K562 (cell line): ENCODE measurements at regions not wholly inside any gene's neighbourhood (a gene's known extent, or its start where the extent isn't known, plus 50 kb on each side); places are given as distances from the start of the nearest gene placed in this dataset.

Experiments
- ATAC-seq: fragments of 200-7000 bp; cut with Tn5 transposase; 3 replicates; pipeline ENCODE4 v1.9.1; 2020; ENCODE audit warnings: moderate library complexity
- BruUV-seq: library from RNA; stranded (reverse); fragments of 400-500 nt; replicated peaks from 2 replicates; lab custom pipeline; 2021; lab: Mats Ljungman, UMichigan
- CTCF ChIA-PET: fragments of 300-600 bp; formaldehyde crosslinking; extraction: SDS; loops from one replicate; lab custom pipeline; 2021; ENCODE audit warnings: low intra/inter-chr PET ratio; lab: Yijun Ruan, JAX
- POLR2A ChIA-PET: fragments of 300-600, 350-650 bp; sonication (Branson Sonifier 250); formaldehyde crosslinking; extraction: SDS; loops from one replicate; lab custom pipeline; 2021; ENCODE audit warnings: antibody characterized with exemption, inconsistent platforms; lab: Yijun Ruan, JAX
- DNase-seq, 4 experiments: peaks; one replicate each; pipeline versions ENCODE4 v3.0.0 to v3.0.0-alpha.2; 2011 to 2018; ENCODE audit warnings: low spot score in 3 of 4, mixed read lengths in 3 of 4; ENCODE audit errors: extremely low read depth in 1 of 4
- FAIRE-seq: peaks from 2 replicates; lab custom pipeline; 2011; peaks lifted over from hg19 to GRCh38; lab: Jason Lieb, UNC
- H2AFZ ChIP-seq: 2 replicates; pipeline ENCODE4 v1.6.0; 2011; ENCODE audit warnings: low read depth, low read length, control low read depth, inconsistent platforms
- H3K27ac ChIP-seq: fragments of 200-600 bp; 3 replicates; pipeline ENCODE4 v1.8.0; 2011; ENCODE audit warnings: low read depth, mild to moderate bottlenecking, control low read depth, inconsistent platforms, low read length, moderate library complexity, mixed read lengths; ENCODE audit errors: extremely low read depth
- H3K27me3 ChIP-seq, 2 experiments: fragments of 300-600 bp in 1 of 2; 2 replicates in 1 of 2; 3 replicates in 1 of 2; pipeline versions ENCODE4 v1.6.0 to v1.8.0; 2011; ENCODE audit warnings: inconsistent platforms in 2 of 2, low read length in 2 of 2, mild to moderate bottlenecking in 1 of 2, mixed read lengths in 1 of 2, moderate library complexity in 1 of 2; ENCODE audit not compliant: control insufficient read depth in 2 of 2, insufficient read depth in 2 of 2
- H3K36me3 ChIP-seq: fragments of 300-600 bp; 3 replicates; pipeline ENCODE4 v1.8.0; 2011; ENCODE audit warnings: mild to moderate bottlenecking, low read length, inconsistent platforms; ENCODE audit not compliant: control insufficient read depth, insufficient read depth
- H3K4me1 ChIP-seq, 2 experiments: fragments of 200-600 bp in 1 of 2; replicated peaks in 1 of 2; 2 replicates in 1 of 2; 3 replicates in 1 of 2; pipeline versions ENCODE4 v1.5.1 to v1.8.0; 2011; ENCODE audit warnings: inconsistent platforms in 2 of 2, low read length in 2 of 2, mild to moderate bottlenecking in 1 of 2, mixed read lengths in 1 of 2, moderate library complexity in 1 of 2; ENCODE audit not compliant: control insufficient read depth in 2 of 2, insufficient read depth in 2 of 2
- H3K4me2 ChIP-seq: 2 replicates; pipeline ENCODE4 v1.6.1; 2011; ENCODE audit warnings: low read length, control low read depth, inconsistent platforms, mixed read lengths; ENCODE audit not compliant: insufficient read depth
- H3K4me3 ChIP-seq: fragments of 200-600 bp; sonication (generic), shearing (Covaris generic); 2 replicates; pipeline ENCODE4 v1.5.1; 2016; ENCODE audit warnings: control low read depth, inconsistent platforms
- H3K79me2 ChIP-seq: fragments of 200-600 bp; 3 replicates; pipeline ENCODE4 v1.8.0; 2011; ENCODE audit warnings: low read length, inconsistent platforms; ENCODE audit not compliant: control insufficient read depth, insufficient read depth
- H3K9ac ChIP-seq, 2 experiments: 2 replicates each; pipeline versions ENCODE4 v1.6.0 to v1.6.1; 2011; ENCODE audit warnings: low read depth in 2 of 2, low read length in 2 of 2, control low read depth in 1 of 2, inconsistent platforms in 1 of 2, mild to moderate bottlenecking in 1 of 2, mixed read lengths in 1 of 2; ENCODE audit not compliant: insufficient read depth in 1 of 2
- H3K9me1 ChIP-seq: one replicate; pipeline ENCODE4 v1.6.0; 2011; ENCODE audit warnings: inconsistent platforms, mild to moderate bottlenecking, low read length, moderate library complexity; ENCODE audit not compliant: control insufficient read depth, insufficient read depth
- H3K9me3 ChIP-seq: replicated peaks from 2 replicates; pipeline ENCODE4 v1.5.1; 2011; ENCODE audit warnings: low read depth, low read length, inconsistent platforms; ENCODE audit not compliant: control insufficient read depth, insufficient read depth
- H4K20me1 ChIP-seq: replicated peaks from 2 replicates; pipeline ENCODE4 v1.6.1; 2011; ENCODE audit warnings: low read length, inconsistent platforms, mixed read lengths; ENCODE audit not compliant: control insufficient read depth, insufficient read depth
- ATF7 ChIP-seq: fragments of 450-650 bp; IDR thresholded peaks from 2 replicates; pipeline ENCODE4 v1.7.1; 2014; ENCODE audit warnings: mild to moderate bottlenecking, moderate library complexity
- BMI1 ChIP-seq: fragments of 150-350 bp; IDR thresholded peaks from 2 replicates; pipeline ENCODE4 v1.6.1; 2014; ENCODE audit warnings: low read length
- HMG20A ChIP-seq: fragments of 450-650 bp; formaldehyde crosslinking; conservative IDR thresholded peaks from 2 replicates; pipeline ENCODE4 v1.4.0; 2020; ENCODE audit warnings: mild to moderate bottlenecking, mixed read lengths
- HNRNPLL ChIP-seq: fragments of 200-400 bp; formaldehyde crosslinking; IDR thresholded peaks from 2 replicates; pipeline ENCODE4 v1.6.1; 2017; ENCODE audit warnings: low read length, low read depth, mild to moderate bottlenecking; ENCODE audit not compliant: poor library complexity, severe bottlenecking
- KDM5B ChIP-seq: fragments of 200-600 bp; sonication (generic); IDR thresholded peaks from 2 replicates; pipeline ENCODE4 v1.6.1; 2012; ENCODE audit warnings: low read depth, mild to moderate bottlenecking, moderate library complexity, low read length, control low read depth, inconsistent platforms; ENCODE audit not compliant: insufficient replicate concordance
- MCM5 ChIP-seq: fragments of 450-650 bp; IDR thresholded peaks from 2 replicates; pipeline ENCODE4 v1.6.1; 2016; ENCODE audit warnings: low read depth
- MTA2 ChIP-seq: fragments of 450-650 bp; IDR thresholded peaks from 2 replicates; pipeline ENCODE4 v1.6.1; 2016; ENCODE audit warnings: low read depth
- PHB ChIP-seq: fragments of 250-450 bp; sonication (Bioruptor Pico); IDR thresholded peaks from 2 replicates; pipeline ENCODE4 v1.5.0; 2021
- RB1 ChIP-seq: fragments of 450-650 bp; IDR thresholded peaks from 2 replicates; pipeline ENCODE4 v1.6.1; 2017; ENCODE audit warnings: low read depth, mild to moderate bottlenecking
- U2AF1 ChIP-seq: fragments of 200-400 bp; formaldehyde crosslinking; optimal IDR thresholded peaks from 2 replicates; pipeline ENCODE3; 2017; ENCODE audit warnings: mild to moderate bottlenecking, low read depth, low read length, moderate library complexity
- ZFP1 ChIP-seq: fragments of 450-650 bp; formaldehyde crosslinking; IDR thresholded peaks from 2 replicates; pipeline ENCODE4 v1.4.0; 2020; ENCODE audit warnings: mild to moderate bottlenecking, mixed read lengths
- ZKSCAN3 ChIP-seq: fragments of 250-450 bp; sonication (Bioruptor Pico); IDR thresholded peaks from 2 replicates; pipeline ENCODE4 v1.4.0; 2020
- ZNF232 ChIP-seq: sonication (generic); formaldehyde crosslinking; IDR thresholded peaks from 2 replicates; pipeline ENCODE4 v1.8.0; 2022; ENCODE audit warnings: mild to moderate bottlenecking, missing genetic modification reagents
- WGBS: fragments of 100-300 bp; shearing (Covaris generic); methylation state at CpG from one replicate; pipeline ENCODE4 v1.1.6; 2016; ENCODE audit warnings: low coverage, mixed read lengths; ENCODE audit not compliant: insufficient coverage; ENCODE audit errors: missing lambda C conversion rate; 5-methylcytosine and 5-hydroxymethylcytosine counted together
- in situ Hi-C: fragments of 300-500 bp; cut with MboI; formaldehyde crosslinking; loops from 4 replicates; pipeline ENCODE4 v1.15.0; 2018; ENCODE audit warnings: inconsistent platforms, mixed read lengths
- intact Hi-C: fragments of 100-400 bp; cut with micrococcal nuclease; formaldehyde crosslinking; loops from 2 replicates; pipeline ENCODE4 v1.14.2; 2022
- TF ChIP-seq, protein P1 (sequence below): sonication (generic); formaldehyde crosslinking; IDR thresholded peaks from 2 replicates; pipeline ENCODE4 v1.8.0; 2023; ENCODE audit warnings: missing genetic modification reagents, mild to moderate bottlenecking, borderline replicate concordance
- TF ChIP-seq, protein P2 (sequence below): fragments of 200-800 bp; sonication (Bioruptor generic); IDR thresholded peaks from 2 replicates; pipeline ENCODE4 v1.6.1; 2017; ENCODE audit warnings: missing genetic modification characterization, missing compliant biosample characterization
- TF ChIP-seq, protein P3 (sequence below): fragments of 450-650 bp; formaldehyde crosslinking; IDR thresholded peaks from 2 replicates; pipeline ENCODE4 v1.4.0; 2020; ENCODE audit warnings: mild to moderate bottlenecking, moderate library complexity

DNA sequence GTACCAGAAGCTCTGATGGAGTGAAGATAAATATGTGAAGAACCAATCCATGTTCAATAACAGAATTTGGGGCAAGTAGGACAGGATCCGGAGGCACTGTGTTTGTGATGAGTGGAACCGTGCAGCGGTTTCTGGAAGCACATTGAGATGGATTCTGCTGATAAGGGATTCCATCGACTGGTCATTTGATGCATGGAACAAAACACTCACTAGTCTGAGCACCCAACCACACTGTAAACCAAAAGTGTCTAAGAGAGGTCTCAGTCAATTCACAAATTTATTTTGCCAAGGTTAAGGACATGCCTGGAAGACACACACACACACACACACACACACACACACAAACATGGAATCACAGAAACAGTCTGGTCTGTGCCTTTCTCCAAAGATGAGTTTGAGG is 459.5 kb downstream of the FBXO15 start:
- H3K4me2 ChIP-seq: no peak overlapping the region
- no peak overlapping the region for H3K4me3 ChIP-seq
- no peaks in the 10 kb centered on the region for H3K9me1 ChIP-seq
- no peak for ATAC-seq
- WGBS: 2% methylated on average over 4 of the region's 4 CpGs
- H3K36me3 ChIP-seq: no peaks in the 10 kb centered on the region
- DNase-seq: no peak
- intact Hi-C loops (no loop called here), in situ Hi-C loops (no loop called here)
- H4K20me1 ChIP-seq: no peaks in the 10 kb centered on the region
- FAIRE-seq: no peak
- H2AFZ ChIP-seq: no peak overlapping the region
- H3K27me3 ChIP-seq: no peaks in the 10 kb centered on the region
- H3K4me1 ChIP-seq: no peaks in the 10 kb centered on the region
- H3K79me2 ChIP-seq: no peaks in the 10 kb centered on the region
- H3K9me3 ChIP-seq: no peaks in the 10 kb centered on the region
- TF ChIP-seq RB1 (no peak), MTA2 (no peak), KDM5B (no peak), ZFP1 (CRISPR knock-in tag) (no peak), ZNF232 (CRISPR knock-in tag) (no peak), HNRNPLL (no peak), HMG20A (no peak), MCM5 (no peak), BMI1 (no peak), ZKSCAN3 (CRISPR knock-in tag) (no peak), PHB (CRISPR knock-in tag) (no peak), U2AF1 (no peak), ATF7 (no peak)
- TF ChIP-seq, protein P1, sequence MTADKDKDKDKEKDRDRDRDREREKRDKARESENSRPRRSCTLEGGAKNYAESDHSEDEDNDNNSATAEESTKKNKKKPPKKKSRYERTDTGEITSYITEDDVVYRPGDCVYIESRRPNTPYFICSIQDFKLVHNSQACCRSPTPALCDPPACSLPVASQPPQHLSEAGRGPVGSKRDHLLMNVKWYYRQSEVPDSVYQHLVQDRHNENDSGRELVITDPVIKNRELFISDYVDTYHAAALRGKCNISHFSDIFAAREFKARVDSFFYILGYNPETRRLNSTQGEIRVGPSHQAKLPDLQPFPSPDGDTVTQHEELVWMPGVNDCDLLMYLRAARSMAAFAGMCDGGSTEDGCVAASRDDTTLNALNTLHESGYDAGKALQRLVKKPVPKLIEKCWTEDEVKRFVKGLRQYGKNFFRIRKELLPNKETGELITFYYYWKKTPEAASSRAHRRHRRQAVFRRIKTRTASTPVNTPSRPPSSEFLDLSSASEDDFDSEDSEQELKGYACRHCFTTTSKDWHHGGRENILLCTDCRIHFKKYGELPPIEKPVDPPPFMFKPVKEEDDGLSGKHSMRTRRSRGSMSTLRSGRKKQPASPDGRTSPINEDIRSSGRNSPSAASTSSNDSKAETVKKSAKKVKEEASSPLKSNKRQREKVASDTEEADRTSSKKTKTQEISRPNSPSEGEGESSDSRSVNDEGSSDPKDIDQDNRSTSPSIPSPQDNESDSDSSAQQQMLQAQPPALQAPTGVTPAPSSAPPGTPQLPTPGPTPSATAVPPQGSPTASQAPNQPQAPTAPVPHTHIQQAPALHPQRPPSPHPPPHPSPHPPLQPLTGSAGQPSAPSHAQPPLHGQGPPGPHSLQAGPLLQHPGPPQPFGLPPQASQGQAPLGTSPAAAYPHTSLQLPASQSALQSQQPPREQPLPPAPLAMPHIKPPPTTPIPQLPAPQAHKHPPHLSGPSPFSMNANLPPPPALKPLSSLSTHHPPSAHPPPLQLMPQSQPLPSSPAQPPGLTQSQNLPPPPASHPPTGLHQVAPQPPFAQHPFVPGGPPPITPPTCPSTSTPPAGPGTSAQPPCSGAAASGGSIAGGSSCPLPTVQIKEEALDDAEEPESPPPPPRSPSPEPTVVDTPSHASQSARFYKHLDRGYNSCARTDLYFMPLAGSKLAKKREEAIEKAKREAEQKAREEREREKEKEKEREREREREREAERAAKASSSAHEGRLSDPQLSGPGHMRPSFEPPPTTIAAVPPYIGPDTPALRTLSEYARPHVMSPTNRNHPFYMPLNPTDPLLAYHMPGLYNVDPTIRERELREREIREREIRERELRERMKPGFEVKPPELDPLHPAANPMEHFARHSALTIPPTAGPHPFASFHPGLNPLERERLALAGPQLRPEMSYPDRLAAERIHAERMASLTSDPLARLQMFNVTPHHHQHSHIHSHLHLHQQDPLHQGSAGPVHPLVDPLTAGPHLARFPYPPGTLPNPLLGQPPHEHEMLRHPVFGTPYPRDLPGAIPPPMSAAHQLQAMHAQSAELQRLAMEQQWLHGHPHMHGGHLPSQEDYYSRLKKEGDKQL: no peak
- TF ChIP-seq, protein P2, sequence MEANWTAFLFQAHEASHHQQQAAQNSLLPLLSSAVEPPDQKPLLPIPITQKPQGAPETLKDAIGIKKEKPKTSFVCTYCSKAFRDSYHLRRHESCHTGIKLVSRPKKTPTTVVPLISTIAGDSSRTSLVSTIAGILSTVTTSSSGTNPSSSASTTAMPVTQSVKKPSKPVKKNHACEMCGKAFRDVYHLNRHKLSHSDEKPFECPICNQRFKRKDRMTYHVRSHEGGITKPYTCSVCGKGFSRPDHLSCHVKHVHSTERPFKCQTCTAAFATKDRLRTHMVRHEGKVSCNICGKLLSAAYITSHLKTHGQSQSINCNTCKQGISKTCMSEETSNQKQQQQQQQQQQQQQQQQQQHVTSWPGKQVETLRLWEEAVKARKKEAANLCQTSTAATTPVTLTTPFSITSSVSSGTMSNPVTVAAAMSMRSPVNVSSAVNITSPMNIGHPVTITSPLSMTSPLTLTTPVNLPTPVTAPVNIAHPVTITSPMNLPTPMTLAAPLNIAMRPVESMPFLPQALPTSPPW (CRISPR knock-in tag): no peak
- TF ChIP-seq, protein P3, sequence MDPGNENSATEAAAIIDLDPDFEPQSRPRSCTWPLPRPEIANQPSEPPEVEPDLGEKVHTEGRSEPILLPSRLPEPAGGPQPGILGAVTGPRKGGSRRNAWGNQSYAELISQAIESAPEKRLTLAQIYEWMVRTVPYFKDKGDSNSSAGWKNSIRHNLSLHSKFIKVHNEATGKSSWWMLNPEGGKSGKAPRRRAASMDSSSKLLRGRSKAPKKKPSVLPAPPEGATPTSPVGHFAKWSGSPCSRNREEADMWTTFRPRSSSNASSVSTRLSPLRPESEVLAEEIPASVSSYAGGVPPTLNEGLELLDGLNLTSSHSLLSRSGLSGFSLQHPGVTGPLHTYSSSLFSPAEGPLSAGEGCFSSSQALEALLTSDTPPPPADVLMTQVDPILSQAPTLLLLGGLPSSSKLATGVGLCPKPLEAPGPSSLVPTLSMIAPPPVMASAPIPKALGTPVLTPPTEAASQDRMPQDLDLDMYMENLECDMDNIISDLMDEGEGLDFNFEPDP (CRISPR knock-in tag): no peak
- BruUV-seq: no TSS peak
- ChIA-PET POLR2A (no interaction called here), CTCF (no interaction called here)
- H3K9ac ChIP-seq: no peak overlapping the region
- no peak overlapping the region for H3K27ac ChIP-seq
